GM12864 (cell line): ENCODE measurements at regions not wholly inside any gene's neighbourhood (a gene's known extent, or its start where the extent isn't known, plus 50 kb on each side); places are given as distances from the start of the nearest gene placed in this dataset.

Experiments
- DNase-seq: peaks from one replicate; pipeline ENCODE4 v3.0.0-alpha.2; 2011; ENCODE audit warnings: low read depth
- H3K4me3 ChIP-seq: 2 replicates; pipeline ENCODE4 v1.5.1; 2011; ENCODE audit warnings: mild to moderate bottlenecking, low read depth, low read length, control low read depth
- TF ChIP-seq, protein P1 (sequence below): IDR thresholded peaks from 2 replicates; pipeline ENCODE4 v1.5.1; 2011; ENCODE audit warnings: low read depth, mild to moderate bottlenecking, moderate library complexity, low read length, control low read depth, inconsistent platforms; ENCODE audit errors: missing control alignments

DNA sequence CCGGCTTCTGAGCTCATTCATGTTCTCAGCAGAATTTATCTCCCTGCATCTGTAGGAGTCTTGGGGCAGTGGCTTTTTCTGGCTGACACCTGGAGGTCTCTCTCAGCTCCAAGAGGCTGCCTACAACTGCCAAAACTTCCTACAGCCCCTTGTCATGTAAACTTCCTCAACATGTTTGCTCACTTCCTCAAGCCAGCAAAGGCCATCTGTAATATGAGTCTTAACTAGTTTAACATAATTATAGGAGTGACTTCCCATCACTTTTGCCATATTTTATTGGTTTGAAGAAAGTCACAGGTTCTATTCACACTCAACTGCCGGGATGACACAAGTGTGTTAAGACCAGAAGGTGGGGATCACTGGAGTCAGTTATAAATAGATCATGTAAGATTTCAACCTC is 194.0 kb downstream of the VRK1 start:
- TF ChIP-seq, protein P1, sequence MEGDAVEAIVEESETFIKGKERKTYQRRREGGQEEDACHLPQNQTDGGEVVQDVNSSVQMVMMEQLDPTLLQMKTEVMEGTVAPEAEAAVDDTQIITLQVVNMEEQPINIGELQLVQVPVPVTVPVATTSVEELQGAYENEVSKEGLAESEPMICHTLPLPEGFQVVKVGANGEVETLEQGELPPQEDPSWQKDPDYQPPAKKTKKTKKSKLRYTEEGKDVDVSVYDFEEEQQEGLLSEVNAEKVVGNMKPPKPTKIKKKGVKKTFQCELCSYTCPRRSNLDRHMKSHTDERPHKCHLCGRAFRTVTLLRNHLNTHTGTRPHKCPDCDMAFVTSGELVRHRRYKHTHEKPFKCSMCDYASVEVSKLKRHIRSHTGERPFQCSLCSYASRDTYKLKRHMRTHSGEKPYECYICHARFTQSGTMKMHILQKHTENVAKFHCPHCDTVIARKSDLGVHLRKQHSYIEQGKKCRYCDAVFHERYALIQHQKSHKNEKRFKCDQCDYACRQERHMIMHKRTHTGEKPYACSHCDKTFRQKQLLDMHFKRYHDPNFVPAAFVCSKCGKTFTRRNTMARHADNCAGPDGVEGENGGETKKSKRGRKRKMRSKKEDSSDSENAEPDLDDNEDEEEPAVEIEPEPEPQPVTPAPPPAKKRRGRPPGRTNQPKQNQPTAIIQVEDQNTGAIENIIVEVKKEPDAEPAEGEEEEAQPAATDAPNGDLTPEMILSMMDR, result no peak

DNA sequence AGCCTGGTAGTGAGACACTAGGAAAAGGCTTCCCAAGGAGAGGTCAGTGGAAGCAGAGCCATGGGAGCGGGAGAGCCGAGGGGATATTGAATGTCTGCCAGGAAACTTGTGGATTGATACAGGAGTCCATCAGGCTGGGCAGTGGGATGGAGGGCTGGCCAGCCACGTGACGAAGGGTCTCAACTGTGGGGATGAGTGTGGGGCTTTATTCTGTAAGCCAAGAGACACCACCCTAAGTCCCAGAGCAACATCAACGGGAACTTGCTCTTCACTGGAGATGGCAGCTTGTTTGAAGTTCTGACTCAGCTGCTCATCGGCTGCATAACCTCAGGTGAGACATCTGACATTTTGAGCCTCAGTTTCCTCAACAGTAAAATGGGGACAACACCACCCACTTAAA is 197.8 kb downstream of the VRK1 start:
- no peak for DNase-seq
- TF ChIP-seq, protein P1, result no peak
- H3K4me3 ChIP-seq, result no peak overlapping the region

More for the DNA sequence above, 194.0 kb downstream of the VRK1 start:
- H3K4me3 ChIP-seq, result no peak overlapping the region
- no peak for DNase-seq

DNA sequence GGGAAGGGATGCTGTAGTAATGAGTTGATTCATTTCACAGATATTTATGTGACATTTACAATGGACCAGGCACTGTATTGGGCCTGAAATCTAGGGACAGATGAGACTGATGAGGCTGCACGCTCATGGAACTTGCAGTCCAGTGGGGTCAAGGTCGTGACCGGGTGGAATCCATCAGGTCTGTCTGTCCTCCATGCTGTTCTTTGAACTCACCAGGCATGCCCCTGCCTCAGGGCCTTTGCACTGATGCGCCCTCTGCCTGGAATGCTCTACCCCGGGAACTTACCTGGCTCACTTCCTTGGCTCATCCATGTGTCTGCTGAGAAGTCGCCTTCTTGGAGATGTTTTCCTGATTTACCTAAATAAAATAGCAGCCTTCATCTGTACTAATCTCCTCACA is 200.1 kb downstream of the VRK1 start:
- no peak for DNase-seq
- TF ChIP-seq, protein P1, result no peak
- H3K4me3 ChIP-seq, result no peak overlapping the region

DNA sequence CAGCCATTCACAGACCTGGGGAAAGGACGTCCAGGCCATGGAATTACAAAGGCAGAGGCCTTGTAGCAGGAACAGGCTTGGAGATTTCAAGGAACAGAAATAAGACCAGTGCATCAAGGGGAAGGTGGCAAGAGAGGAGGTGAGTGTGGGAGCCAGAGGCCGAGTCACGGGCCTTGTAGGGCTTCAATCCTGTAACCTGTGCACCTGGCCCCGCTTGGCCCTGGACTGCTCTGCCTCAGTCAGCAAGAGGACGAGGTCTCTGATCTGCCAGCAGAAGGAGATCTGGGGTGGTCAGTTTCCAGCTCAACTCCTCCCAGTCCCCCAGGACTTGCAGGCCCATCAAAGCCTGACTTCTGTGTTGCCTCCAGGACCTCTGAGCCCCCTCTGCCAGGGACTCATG is 200.8 kb downstream of the VRK1 start:
- TF ChIP-seq, protein P1, result no peak
- H3K4me3 ChIP-seq, result no peak overlapping the region
- DNase-seq, result no peak

DNA sequence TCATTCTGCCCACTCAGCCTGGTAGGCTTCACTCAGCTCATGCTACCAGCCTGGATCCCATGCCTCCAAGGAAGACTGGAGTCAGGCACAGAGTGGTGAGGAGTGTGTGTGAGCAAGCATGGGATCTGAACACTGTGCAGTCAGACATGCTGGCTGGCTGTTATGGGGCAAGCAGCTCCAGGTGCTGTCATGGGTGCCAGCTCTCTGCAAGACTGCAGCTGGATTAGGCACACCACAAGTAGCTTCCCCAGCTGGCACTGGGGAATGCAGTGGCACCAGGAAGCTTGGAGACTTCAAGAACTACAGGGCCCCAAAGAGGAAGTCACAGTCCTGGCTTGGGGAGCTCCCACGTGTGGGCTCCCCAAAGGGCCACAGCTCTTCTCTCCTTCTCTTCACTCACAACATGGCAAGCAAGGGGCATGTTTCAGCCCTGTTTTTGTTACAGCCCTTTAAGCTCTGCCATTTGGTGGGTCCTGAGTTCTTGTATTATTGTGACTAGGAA is 202.5 kb downstream of the VRK1 start:
- DNase-seq, result no peak
- H3K4me3 ChIP-seq, result no peak overlapping the region
- TF ChIP-seq, protein P1, result no peak

DNA sequence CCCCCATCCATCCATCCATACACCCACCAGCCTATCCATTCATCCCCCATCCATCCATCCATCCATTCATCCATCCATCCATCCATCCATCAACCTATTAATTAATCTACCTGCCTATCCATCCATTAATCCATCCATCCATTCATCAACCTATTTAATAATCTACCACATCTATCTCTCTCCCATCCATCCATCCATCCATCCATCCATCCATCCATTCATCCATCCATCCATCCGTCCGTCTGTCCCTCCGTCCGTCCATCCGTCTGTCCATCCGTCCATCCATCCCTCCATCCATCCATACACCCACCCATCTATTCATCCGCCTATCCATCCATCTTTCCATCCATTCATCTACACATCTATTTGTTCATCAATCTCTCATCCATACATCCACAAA is 205.3 kb downstream of the VRK1 start:
- TF ChIP-seq, protein P1, result no peak
- no peak overlapping the region for H3K4me3 ChIP-seq
- DNase-seq, result no peak

DNA sequence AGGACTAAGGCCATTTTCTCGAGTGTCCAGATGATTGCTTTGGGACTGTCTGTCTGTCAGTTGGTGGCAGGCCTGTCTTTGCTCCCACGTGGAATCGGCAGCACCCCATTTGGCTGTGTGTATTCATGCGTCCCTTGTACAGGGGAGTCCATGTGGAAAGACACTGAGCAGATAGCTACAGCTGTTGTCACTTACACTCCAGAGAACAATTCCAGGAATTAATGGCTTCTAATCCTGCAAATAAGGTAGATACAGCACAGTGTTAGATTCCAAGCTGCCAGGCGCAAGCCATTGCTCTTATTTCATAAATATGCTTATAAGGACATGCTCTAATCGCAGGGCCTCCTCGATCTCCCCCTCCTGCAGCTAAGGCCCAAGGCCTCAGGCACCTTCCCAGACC is 208.8 kb downstream of the VRK1 start:
- no peak for DNase-seq
- TF ChIP-seq, protein P1, result no peak
- H3K4me3 ChIP-seq, result no peak overlapping the region
